ENCODE measurements at regions not wholly inside any gene's neighbourhood (a gene's known extent, or its start where the extent isn't known, plus 50 kb on each side); places are given as distances from the start of the nearest gene placed in this dataset.

DNA sequence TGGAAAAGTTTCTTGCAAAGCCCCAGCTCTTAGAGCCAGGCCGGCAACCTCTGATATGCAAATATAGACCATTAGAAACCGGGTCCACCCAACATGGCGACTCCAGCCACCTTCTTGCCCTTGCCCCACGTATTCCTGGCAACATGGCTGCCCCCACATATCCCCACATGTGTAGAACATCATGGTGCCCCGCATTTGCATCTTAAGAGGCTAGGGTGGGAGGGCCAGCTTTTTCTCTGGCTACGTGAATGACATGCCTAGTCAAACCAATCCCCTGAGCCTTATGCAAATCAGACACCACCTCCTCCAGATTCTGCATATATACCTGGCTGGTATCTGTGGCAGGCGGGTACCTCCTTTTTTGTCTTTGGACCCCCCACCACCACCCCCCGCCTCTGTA is 106.1 kb upstream of the PTPRT start:
- TF ChIP-seq, protein P1, sequence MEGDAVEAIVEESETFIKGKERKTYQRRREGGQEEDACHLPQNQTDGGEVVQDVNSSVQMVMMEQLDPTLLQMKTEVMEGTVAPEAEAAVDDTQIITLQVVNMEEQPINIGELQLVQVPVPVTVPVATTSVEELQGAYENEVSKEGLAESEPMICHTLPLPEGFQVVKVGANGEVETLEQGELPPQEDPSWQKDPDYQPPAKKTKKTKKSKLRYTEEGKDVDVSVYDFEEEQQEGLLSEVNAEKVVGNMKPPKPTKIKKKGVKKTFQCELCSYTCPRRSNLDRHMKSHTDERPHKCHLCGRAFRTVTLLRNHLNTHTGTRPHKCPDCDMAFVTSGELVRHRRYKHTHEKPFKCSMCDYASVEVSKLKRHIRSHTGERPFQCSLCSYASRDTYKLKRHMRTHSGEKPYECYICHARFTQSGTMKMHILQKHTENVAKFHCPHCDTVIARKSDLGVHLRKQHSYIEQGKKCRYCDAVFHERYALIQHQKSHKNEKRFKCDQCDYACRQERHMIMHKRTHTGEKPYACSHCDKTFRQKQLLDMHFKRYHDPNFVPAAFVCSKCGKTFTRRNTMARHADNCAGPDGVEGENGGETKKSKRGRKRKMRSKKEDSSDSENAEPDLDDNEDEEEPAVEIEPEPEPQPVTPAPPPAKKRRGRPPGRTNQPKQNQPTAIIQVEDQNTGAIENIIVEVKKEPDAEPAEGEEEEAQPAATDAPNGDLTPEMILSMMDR (IDR thresholded peaks at IDR 0.05): no peak
- TF ChIP-seq EZH2 (IDR thresholded peaks at IDR 0.05; ENCODE audit: borderline replicate concordance, insufficient read depth, low read depth, low read length, poor library complexity, severe bottlenecking): no peak

All from B cell (primary cell).